Nucleus accumbens (tissue), 56 donors: ENCODE measurements at regions not wholly inside any gene's neighbourhood (a gene's known extent, or its start where the extent isn't known, plus 50 kb on each side); places are given as distances from the start of the nearest gene placed in this dataset.

Experiments
- DNase-seq, 56 donors: peaks; one replicate each; lab custom pipeline; 2025; lab: John Stamatoyannopoulos, UW

DNA sequence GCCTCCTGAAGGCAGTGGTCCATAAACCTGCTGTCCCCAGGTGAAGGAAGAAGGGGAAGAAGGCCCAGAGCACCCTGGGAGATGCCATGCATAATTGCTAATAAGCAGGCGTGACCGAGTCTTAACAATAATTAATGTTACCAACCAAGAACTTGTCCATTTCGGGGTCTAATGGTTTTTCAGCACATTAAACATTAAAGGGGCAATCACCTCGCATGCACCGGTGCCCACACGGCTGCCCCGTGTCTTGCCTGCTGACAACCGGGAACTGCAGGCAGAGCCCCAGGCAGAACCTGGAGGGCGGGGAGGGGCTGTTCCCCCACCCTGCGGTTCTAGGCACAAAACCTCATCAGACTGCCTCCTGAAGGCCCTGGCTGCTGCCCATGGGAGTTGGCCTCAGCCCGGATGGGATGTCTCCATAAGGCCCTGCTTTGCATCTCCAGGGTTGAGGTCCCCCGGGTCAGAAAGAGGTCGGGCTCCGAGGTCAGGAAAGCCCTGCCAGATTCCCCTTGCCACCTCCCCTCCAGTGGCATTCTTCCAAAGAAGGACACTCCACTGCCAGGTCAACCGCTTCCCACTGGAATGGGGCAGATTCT, 169.0 kb downstream of the BUD13 start:
- no peak for DNase-seq

- no peak for DNase-seq
These were observed 170.2 kb downstream of the BUD13 start for GRCh38 chr11:116602637-116602942.

GRCh38 chr11:116601814-116602636, 170.8 kb downstream of the BUD13 start:
- peak in 29 of 56 donors; percentile 4 to 73 (median 23) for DNase-seq

- DNase-seq = no peak
These were observed 171.9 kb downstream of the BUD13 start for GRCh38 chr11:116600930-116601329.

- no peak for DNase-seq
These were observed 174.2 kb downstream of the BUD13 start for GRCh38 chr11:116598556-116598955.

GRCh38 chr11:116598036-116598435, 174.8 kb downstream of the BUD13 start:
- DNase-seq = no peak

- no peak for DNase-seq
These were observed 176.2 kb downstream of the BUD13 start for GRCh38 chr11:116596346-116597260.

DNA sequence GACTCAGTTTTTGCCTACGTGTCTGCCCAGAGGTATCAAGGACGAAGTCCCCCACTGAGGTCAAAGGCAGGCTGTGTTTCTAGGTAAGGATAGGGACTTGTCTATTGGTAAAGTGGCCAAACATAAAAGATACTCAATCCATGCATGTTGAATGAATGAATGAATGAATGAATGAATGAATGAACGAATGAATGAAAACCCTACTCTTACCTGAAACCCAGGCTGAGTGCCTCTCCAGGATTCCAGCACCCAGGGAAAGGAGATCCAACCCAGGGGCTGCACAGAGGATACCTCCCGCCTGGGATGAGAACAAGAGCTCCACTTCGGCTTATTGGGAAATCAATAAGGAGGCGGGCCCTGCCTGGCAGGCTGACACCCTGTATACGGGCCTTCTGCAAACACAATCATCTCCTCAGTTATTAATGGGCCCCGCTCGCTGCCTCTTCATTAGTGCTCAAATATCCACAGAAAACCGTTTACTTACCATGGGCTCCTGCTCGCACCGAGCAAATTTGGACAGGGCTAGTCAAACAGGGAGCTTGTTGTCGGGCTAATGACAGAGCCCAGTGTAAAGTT, 177.4 kb downstream of the BUD13 start:
- DNase-seq = no peak

GRCh38 chr11:116590844-116591570, 181.8 kb downstream of the BUD13 start:
- DNase-seq = no peak

- DNase-seq = no peak
These were observed 183.4 kb downstream of the BUD13 start for GRCh38 chr11:116589402-116589801.

DNA sequence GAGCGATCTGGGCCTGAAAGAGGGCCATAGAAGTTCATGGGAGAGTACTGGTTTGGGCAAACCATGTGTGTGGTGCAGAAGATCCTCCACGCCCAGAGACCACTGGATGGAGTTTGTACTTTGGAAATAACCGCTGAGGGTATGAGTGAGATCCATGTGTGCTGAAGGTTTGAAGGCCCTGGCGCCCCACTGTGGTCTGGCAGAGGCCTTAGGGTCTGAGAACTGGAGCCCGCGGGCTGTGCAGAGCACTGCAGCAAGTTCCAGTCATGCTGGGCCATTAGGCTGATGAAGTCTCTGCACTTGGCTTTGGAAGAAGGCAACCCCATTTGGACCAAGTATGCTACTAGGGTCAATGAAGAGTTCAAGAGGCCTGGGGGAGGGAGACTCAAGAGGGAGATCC, 186.4 kb downstream of the BUD13 start:
- no peak for DNase-seq

GRCh38 chr11:116582571-116582970, 190.2 kb downstream of the BUD13 start:
- no peak for DNase-seq

GRCh38 chr11:116581349-116581748, 191.4 kb downstream of the BUD13 start:
- peak in 4 of 56 donors; percentile 9 to 34 (median 28) for DNase-seq

GRCh38 chr11:116580799-116581198, 192.0 kb downstream of the BUD13 start:
- peak in 50 of 56 donors; percentile 6 to 82 (median 38) for DNase-seq

GRCh38 chr11:116579857-116580727, 192.7 kb downstream of the BUD13 start:
- DNase-seq = no peak

GRCh38 chr11:116579031-116579653, 193.6 kb downstream of the BUD13 start:
- peak in 39 of 56 donors; percentile 3 to 63 (median 32) for DNase-seq

GRCh38 chr11:116577956-116578355, 194.8 kb downstream of the BUD13 start:
- DNase-seq = no peak

DNA sequence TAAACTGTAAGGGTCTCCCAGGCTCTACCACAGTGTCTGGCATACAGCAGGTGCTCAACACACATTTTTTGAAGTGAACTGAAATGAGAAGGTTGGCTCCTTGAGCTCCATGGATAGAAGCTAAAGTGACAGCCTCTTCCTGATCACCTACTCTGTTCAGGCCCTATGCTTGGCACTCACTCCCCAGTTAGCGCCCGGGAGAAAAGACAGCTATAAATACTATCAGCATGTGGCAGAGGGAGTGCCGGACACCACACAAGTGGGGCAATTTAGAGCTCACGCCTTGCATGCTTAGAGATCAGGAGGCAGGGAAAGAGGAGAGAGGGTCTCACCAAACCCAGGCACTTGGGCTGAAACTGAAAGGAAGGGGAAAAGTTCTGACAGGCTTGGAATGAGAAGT, 195.5 kb downstream of the BUD13 start:
- DNase-seq = no peak

DNA sequence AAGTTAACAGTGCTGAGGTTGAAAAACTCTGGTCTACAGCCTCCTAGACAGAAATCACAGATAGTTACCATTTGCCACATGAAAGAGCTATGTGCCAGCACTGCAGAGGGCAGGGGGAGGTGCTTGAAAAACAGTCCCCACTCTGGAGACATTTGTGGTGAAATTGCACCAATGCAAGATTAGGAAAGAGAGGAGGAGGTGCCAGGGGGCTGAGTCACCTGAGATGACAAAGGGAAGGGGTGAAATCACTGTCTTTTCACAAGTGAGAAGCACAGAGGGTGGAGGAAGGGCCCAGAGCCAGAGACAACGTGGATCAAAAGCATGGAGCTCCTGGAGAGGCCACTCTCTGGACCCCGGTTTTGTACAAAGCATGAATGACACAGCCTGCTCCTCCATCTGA, 196.3 kb downstream of the BUD13 start:
- DNase-seq = no peak
